ENCODE measurements at regions not wholly inside any gene's neighbourhood (a gene's known extent, or its start where the extent isn't known, plus 50 kb on each side); places are given as distances from the start of the nearest gene placed in this dataset.

DNA sequence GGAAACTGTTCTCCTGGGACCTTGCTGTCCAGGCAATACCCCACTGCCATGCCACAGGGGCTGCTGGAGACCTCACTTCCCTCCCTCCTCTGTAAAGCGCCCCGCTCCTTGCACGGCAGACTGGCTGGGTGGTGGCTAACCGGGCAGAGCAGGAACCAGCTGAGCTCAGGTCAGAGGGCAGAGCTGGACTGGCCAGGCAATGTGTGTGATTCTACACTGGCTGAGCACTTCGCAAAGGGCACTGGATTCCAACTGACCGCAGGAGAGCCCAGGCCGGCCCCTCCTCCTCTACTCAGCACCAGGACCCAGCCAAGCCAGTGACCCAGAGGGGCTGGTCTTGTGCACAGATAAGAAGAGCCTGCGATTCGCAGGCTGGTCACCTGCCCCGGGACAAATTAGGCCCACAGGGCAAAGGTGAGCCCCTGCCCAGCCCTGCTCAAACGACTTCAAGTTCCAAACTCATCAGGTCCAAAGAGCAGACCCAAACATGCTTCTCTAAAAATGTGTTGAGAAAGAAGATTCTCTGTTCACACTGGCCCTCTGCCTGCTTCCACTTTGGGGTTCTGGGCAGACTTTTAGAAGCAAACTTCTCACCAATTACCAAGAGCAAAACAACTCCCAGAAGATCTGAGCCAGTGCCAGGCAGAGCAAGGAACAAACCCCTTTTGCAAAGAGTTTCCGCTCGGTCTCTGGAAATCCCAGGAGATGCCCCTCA lies 54.9 kb upstream of the DIO3 start:
- intact Hi-C loops (cut with micrococcal nuclease) (no loop called here), dilution Hi-C loops (cut with HindIII; ENCODE audit: low sequenced_read_pairs, unreplicated experiment) (no loop called here), in situ Hi-C loops (cut with MboI; ENCODE audit: low sequenced_read_pairs) (no loop called here)
- Histone ChIP-seq H4K91ac (ENCODE audit: insufficient read depth, low read depth, low read length) (no peak overlapping the region), H3K27ac (ENCODE audit: insufficient read depth, low read length) (no peak overlapping the region), H3K36me3 (ENCODE audit: control insufficient read depth, insufficient read depth, low read length) (no peaks in the 10 kb centered on the region), H4K8ac (ENCODE audit: low read depth in 2 of 2, low read length in 2 of 2) (no peak overlapping the region), H3K4ac (ENCODE audit: low read depth, low read length) (no peak overlapping the region), H3K18ac (ENCODE audit: low read depth, low read length) (no peak overlapping the region), H3K23ac (ENCODE audit: low read depth, low read length) (no peak overlapping the region), H2AFZ (replicated peaks; ENCODE audit: low read length, poor library complexity) (no peak overlapping the region), H3K27me3 (ENCODE audit: control insufficient read depth, insufficient read depth, low read length) (peaks cover 16% of the 10 kb centered on the region; the same call in 1 of the 2 replicates), H3K79me1 (ENCODE audit: low read depth in 1 of 2, low read length in 2 of 2) (no peaks in the 10 kb centered on the region), H2BK120ac (ENCODE audit: low read depth, low read length) (no peak overlapping the region), H3K9ac (ENCODE audit: low read depth, low read length) (no peak overlapping the region), H2AK9ac (replicated peaks; ENCODE audit: low read depth, low read length, poor library complexity) (no peak overlapping the region), H2BK5ac (ENCODE audit: low read depth, low read length, poor library complexity, severe bottlenecking) (no peak overlapping the region), H3K9me3 (ENCODE audit: control insufficient read depth, insufficient read depth, low read length) (peaks cover 5% of the 10 kb centered on the region), H2AK5ac (ENCODE audit: low read depth, low read length) (no peak overlapping the region), H2BK15ac (ENCODE audit: low read depth, low read length) (no peak overlapping the region), H3K4me1 (ENCODE audit: control insufficient read depth, insufficient read depth, low read length) (no peaks in the 10 kb centered on the region), H3K14ac (replicated peaks; ENCODE audit: low read depth, low read length) (no peak overlapping the region), H3K4me3 (ENCODE audit: insufficient read depth, low read depth, low read length) (no peak overlapping the region), H4K5ac (ENCODE audit: low read depth, low read length) (no peak overlapping the region), H3K9me1 (ENCODE audit: insufficient read depth, low read length) (no peaks in the 10 kb centered on the region), H4K20me1 (ENCODE audit: insufficient read depth, low read length) (no peaks in the 10 kb centered on the region), H3K56ac (ENCODE audit: extremely low read depth, insufficient read depth, low read length) (no peak overlapping the region), H3K4me2 (ENCODE audit: low read depth, low read length) (no peak overlapping the region), H2BK20ac (ENCODE audit: low read depth, low read length) (no peak overlapping the region)
- BruUV-seq (replicated peaks): no TSS peak
- no peak for TF ChIP-seq SMC3 (IDR thresholded peaks at IDR 0.05; ENCODE audit: low read depth, low read length)
- no peak for TF ChIP-seq BHLHE40 (IDR thresholded peaks at IDR 0.05; ENCODE audit: low read depth, low read length)
- no peak for TF ChIP-seq POLR2A (IDR thresholded peaks at IDR 0.05; ENCODE audit: low read depth, low read length)
- TF ChIP-seq RCOR1 (IDR thresholded peaks at IDR 0.05; ENCODE audit: insufficient replicate concordance, low read length): no peak
- no peak for TF ChIP-seq RFX5 (IDR thresholded peaks at IDR 0.05; ENCODE audit: low read depth, low read length)
- TF ChIP-seq MXI1 (IDR thresholded peaks at IDR 0.05; ENCODE audit: borderline replicate concordance, low read depth, low read length): no peak
- no peak for TF ChIP-seq CTCF (conservative IDR thresholded peaks at IDR 0.05; ENCODE audit: low read depth, low read length)
- no peak for TF ChIP-seq MAFK (IDR thresholded peaks at IDR 0.05; ENCODE audit: low read depth, low read length)
- no peak for TF ChIP-seq CHD1 (IDR thresholded peaks at IDR 0.05; ENCODE audit: low read depth, low read length)
- TF ChIP-seq MAZ (IDR thresholded peaks at IDR 0.05; ENCODE audit: borderline replicate concordance, low read depth, low read length): no peak
- DNase-seq: no peak
- ChIA-PET CTCF (no interaction called here), POLR2A (ENCODE audit: unreplicated experiment) (no interaction called here)
- 20% methylated on average over 1 of the region's 13 CpGs; no CpG with 5 or more reads in 1 of the 2 experiments for WGBS, 2 experiments (ENCODE audit: extremely low coverage in 2 of 2, insufficient read length in 1 of 2)
- ATAC-seq (ENCODE audit: low read depth): no peak
